Calu3 (cell line): ENCODE measurements at regions not wholly inside any gene's neighbourhood (a gene's known extent, or its start where the extent isn't known, plus 50 kb on each side); places are given as distances from the start of the nearest gene placed in this dataset.

Source experiments
- BruUV-seq: library from RNA; stranded (reverse); fragments of 400-500 nt; replicated peaks from 2 replicates; lab custom pipeline; 2021; lab: Mats Ljungman, UMichigan
- CTCF ChIA-PET: fragments of 300-600 bp; sonication (Branson Sonifier 250); formaldehyde crosslinking; loops from one replicate; lab custom pipeline; 2022; ENCODE audit warnings: antibody characterized with exemption; lab: Charles Lee
- DNase-seq: peaks from one replicate; pipeline ENCODE4 v3.0.0; 2022
- H3K27ac Mint-ChIP-seq: one replicate; pipeline ENCODE4 v1.8.0; 2022; ENCODE audit warnings: mixed read lengths; ENCODE audit not compliant: unreplicated experiment
- H3K27me3 Mint-ChIP-seq: one replicate; pipeline ENCODE4 v1.8.0; 2022; ENCODE audit warnings: mixed read lengths; ENCODE audit not compliant: unreplicated experiment
- H3K36me3 Mint-ChIP-seq: one replicate; pipeline ENCODE4 v1.8.0; 2022; ENCODE audit warnings: mild to moderate bottlenecking, moderate library complexity, mixed read lengths; ENCODE audit not compliant: insufficient read depth, unreplicated experiment
- H3K4me1 Mint-ChIP-seq: one replicate; pipeline ENCODE4 v1.8.0; 2022; ENCODE audit warnings: mild to moderate bottlenecking, low read depth, mixed read lengths; ENCODE audit not compliant: unreplicated experiment
- H3K4me3 Mint-ChIP-seq: one replicate; pipeline ENCODE4 v1.8.0; 2022; ENCODE audit warnings: mild to moderate bottlenecking, low read depth, moderate library complexity, mixed read lengths; ENCODE audit not compliant: unreplicated experiment
- H3K9me3 Mint-ChIP-seq: one replicate; pipeline ENCODE4 v1.8.0; 2022; ENCODE audit warnings: low read depth, mixed read lengths; ENCODE audit not compliant: unreplicated experiment
- CTCF ChIP-seq: fragments of 200-600 bp; IDR thresholded peaks from one replicate; pipeline ENCODE4 v1.8.0; 2022; ENCODE audit warnings: antibody characterized with exemption; ENCODE audit not compliant: unreplicated experiment
- intact Hi-C: fragments of 100-400 bp; cut with micrococcal nuclease; formaldehyde crosslinking; loops from one replicate; pipeline ENCODE4 v1.10.0; 2022; ENCODE audit not compliant: unreplicated experiment

GRCh38 chr12:58640314-58640713, 280.0 kb downstream of the LRIG3 start:
- no peaks in the 10 kb centered on the region for H3K27me3 Mint-ChIP-seq
- CTCF ChIA-PET, result interaction anchor here (0.7 kb wide), 1 partner anchor 97 kb away, joined by 3 read pairs; no protein-coding TSS in a partner anchor
- H3K4me3 Mint-ChIP-seq, result no peak overlapping the region
- intact Hi-C loops, result no loop called here
- H3K36me3 Mint-ChIP-seq, result no peaks in the 10 kb centered on the region
- no peak for DNase-seq
- H3K27ac Mint-ChIP-seq, result no peak overlapping the region
- BruUV-seq, result no TSS peak
- TF ChIP-seq CTCF, result no peak
- no peaks in the 10 kb centered on the region for H3K9me3 Mint-ChIP-seq
- no peaks in the 10 kb centered on the region for H3K4me1 Mint-ChIP-seq

- Mint-ChIP-seq H3K36me3 (no peaks in the 10 kb centered on the region), H3K4me3 (no peak overlapping the region), H3K4me1 (no peaks in the 10 kb centered on the region), H3K27me3 (no peaks in the 10 kb centered on the region), H3K9me3 (no peaks in the 10 kb centered on the region), H3K27ac (no peak overlapping the region)
- no peak for TF ChIP-seq CTCF
- no TSS peak for BruUV-seq
- no peak for DNase-seq
- intact Hi-C loops, result no loop called here
- CTCF ChIA-PET, result interaction anchor here (0.6 to 1.5 kb wide), 2 partner anchors 12 to 42 kb away, joined by 3 read pairs; no protein-coding TSS in a partner anchor
These were observed 274.4 kb downstream of the LRIG3 start for GRCh38 chr12:58645946-58646345.

GRCh38 chr12:58647495-58647894, 272.8 kb downstream of the LRIG3 start:
- Mint-ChIP-seq H3K27ac (no peak overlapping the region), H3K4me3 (no peak overlapping the region), H3K9me3 (no peaks in the 10 kb centered on the region), H3K4me1 (no peaks in the 10 kb centered on the region), H3K36me3 (no peaks in the 10 kb centered on the region), H3K27me3 (no peaks in the 10 kb centered on the region)
- no TSS peak for BruUV-seq
- no peak for DNase-seq
- CTCF ChIA-PET, result interaction anchor here (1.5 kb wide), 1 partner anchor 11 kb away, joined by 3 read pairs; no protein-coding TSS in a partner anchor
- no peak for TF ChIP-seq CTCF
- intact Hi-C loops, result no loop called here

- BruUV-seq, result no TSS peak
- H3K27ac Mint-ChIP-seq, result no peak overlapping the region
- TF ChIP-seq CTCF, result no peak
- intact Hi-C loops, result no loop called here
- H3K36me3 Mint-ChIP-seq, result no peaks in the 10 kb centered on the region
- no peaks in the 10 kb centered on the region for H3K27me3 Mint-ChIP-seq
- CTCF ChIA-PET, result no interaction called here
- H3K4me3 Mint-ChIP-seq, result no peak overlapping the region
- H3K4me1 Mint-ChIP-seq, result no peaks in the 10 kb centered on the region
- peaks cover 4% of the 10 kb centered on the region for H3K9me3 Mint-ChIP-seq
- DNase-seq, result no peak
These were observed 272.1 kb downstream of the LRIG3 start for GRCh38 chr12:58648176-58648575.
